ENCODE measurements at regions not wholly inside any gene's neighbourhood (a gene's known extent, or its start where the extent isn't known, plus 50 kb on each side); places are given as distances from the start of the nearest gene placed in this dataset.

- TF ChIP-seq EZH2 (IDR thresholded peaks at IDR 0.05; ENCODE audit: insufficient read depth, poor library complexity, severe bottlenecking) (no peak), EZH2phosphoT487 (IDR thresholded peaks at IDR 0.05; ENCODE audit: insufficient read depth, low read depth) (no peak)
Observed at GRCh38 chr11:25211635-25212254, 714.9 kb downstream of the LUZP2 start.

All from GM23248 (cell line).